BLaER1 treated with 17β-estradiol and CSF1 and Interleukin-3, amounts not matched to agents 10 nM and 100 nM (cell line): ENCODE measurements at regions not wholly inside any gene's neighbourhood (a gene's known extent, or its start where the extent isn't known, plus 50 kb on each side); places are given as distances from the start of the nearest gene placed in this dataset.

Experiments
- H3K27ac ChIP-seq, 11 experiments: shearing (Covaris generic); formaldehyde crosslinking; 2 replicates each; pipeline ENCODE4 v1.8.1; 2022
- H3K27me3 ChIP-seq, 11 experiments: shearing (Covaris generic); formaldehyde crosslinking; 2 replicates each; pipeline ENCODE4 v1.8.1; 2022
- H3K36me3 ChIP-seq, 11 experiments: shearing (Covaris generic); formaldehyde crosslinking; 2 replicates each; pipeline ENCODE4 v1.8.1; 2022
- H3K4me1 ChIP-seq, 10 experiments: shearing (Covaris generic); formaldehyde crosslinking; 2 replicates each; pipeline ENCODE4 v1.8.1; 2022
- H3K4me2 ChIP-seq, 11 experiments: shearing (Covaris generic); formaldehyde crosslinking; 2 replicates each; pipeline ENCODE4 v1.8.1; 2022
- H3K4me3 ChIP-seq, 10 experiments: shearing (Covaris generic); formaldehyde crosslinking; 2 replicates each; pipeline ENCODE4 v1.8.1; 2022
- H3K9ac ChIP-seq, 11 experiments: shearing (Covaris generic); formaldehyde crosslinking; 2 replicates each; pipeline ENCODE4 v1.8.1; 2022
- H3K9me3 ChIP-seq, 11 experiments: shearing (Covaris generic); formaldehyde crosslinking; replicated peaks in 1 of 11; 2 replicates each; pipeline ENCODE4 v1.8.1; 2022
- H4K20me1 ChIP-seq, 11 experiments: shearing (Covaris generic); formaldehyde crosslinking; 2 replicates each; pipeline ENCODE4 v1.8.1; 2022
- Cebpa-rat ChIP-seq, 11 experiments: shearing (Covaris generic); IDR thresholded peaks; 2 replicates each; pipeline ENCODE4 v1.8.1; 2022

GRCh38 chr5:91538179-91538578 lies 155.1 kb upstream of the ARRDC3 start:
- Histone ChIP-seq H4K20me1 (no peaks in the 10 kb centered on the region), H3K9ac (no peak overlapping the region), H3K4me2 (no peak overlapping the region), H3K4me1 (no peaks in the 10 kb centered on the region), H3K4me3 (no peak overlapping the region), H3K27me3 (no peaks in the 10 kb centered on the region), H3K9me3 (peaks cover 0 to 14% (median 0%) of the 10 kb centered on the region in 11 experiments; a peak in 5 of 22 replicates), H3K36me3 (no peaks in the 10 kb centered on the region), H3K27ac (no peak overlapping the region)
- TF ChIP-seq Cebpa-rat (IDR thresholded peaks at IDR 0.05): no peak

GRCh38 chr5:91535499-91535898 lies 152.4 kb upstream of the ARRDC3 start:
- H3K9me3 ChIP-seq: peaks cover 0 to 14% (median 0%) of the 10 kb centered on the region in 11 experiments; a peak in 5 of 22 replicates

GRCh38 chr5:91534332-91534731 lies 151.2 kb upstream of the ARRDC3 start:
- Histone ChIP-seq H3K4me3 (no peak overlapping the region), H3K9me3 (peaks cover 0 to 4% (median 0%) of the 10 kb centered on the region in 11 experiments; a peak in 2 of 22 replicates), H3K27ac (no peak overlapping the region), H3K4me2 (no peak overlapping the region), H3K4me1 (no peaks in the 10 kb centered on the region), H3K27me3 (no peaks in the 10 kb centered on the region), H3K36me3 (no peaks in the 10 kb centered on the region), H3K9ac (no peak overlapping the region), H4K20me1 (no peaks in the 10 kb centered on the region)
- TF ChIP-seq Cebpa-rat (IDR thresholded peaks at IDR 0.05): no peak

More at GRCh38 chr5:91535499-91535898, 152.4 kb upstream of the ARRDC3 start:
- no peak overlapping the region for H3K4me2 ChIP-seq
- no peaks in the 10 kb centered on the region for H4K20me1 ChIP-seq
- H3K36me3 ChIP-seq: no peaks in the 10 kb centered on the region
- no peak overlapping the region for H3K9ac ChIP-seq
- no peak overlapping the region for H3K4me3 ChIP-seq
- TF ChIP-seq Cebpa-rat (IDR thresholded peaks at IDR 0.05): no peak
- H3K4me1 ChIP-seq: no peaks in the 10 kb centered on the region
- H3K27ac ChIP-seq: no peak overlapping the region
- H3K27me3 ChIP-seq: no peaks in the 10 kb centered on the region

GRCh38 chr5:91532779-91533178 lies 149.7 kb upstream of the ARRDC3 start:
- H3K27me3 ChIP-seq: no peaks in the 10 kb centered on the region
- no peak for TF ChIP-seq Cebpa-rat (IDR thresholded peaks at IDR 0.05)

GRCh38 chr5:91532281-91532680 lies 149.2 kb upstream of the ARRDC3 start:
- H3K4me2 ChIP-seq: no peak overlapping the region
- H3K36me3 ChIP-seq: no peaks in the 10 kb centered on the region
- TF ChIP-seq Cebpa-rat (IDR thresholded peaks at IDR 0.05): no peak
- no peaks in the 10 kb centered on the region for H3K4me1 ChIP-seq
- H3K27me3 ChIP-seq: no peaks in the 10 kb centered on the region
- no peak overlapping the region for H3K9ac ChIP-seq
- no peak overlapping the region for H3K4me3 ChIP-seq
- peaks cover 0 to 3% (median 0%) of the 10 kb centered on the region in 11 experiments; a peak in 1 of 22 replicates for H3K9me3 ChIP-seq
- H4K20me1 ChIP-seq: no peaks in the 10 kb centered on the region
- H3K27ac ChIP-seq: no peak overlapping the region

More at GRCh38 chr5:91532779-91533178, 149.7 kb upstream of the ARRDC3 start:
- Histone ChIP-seq H4K20me1 (no peaks in the 10 kb centered on the region), H3K9me3 (peaks cover 0 to 3% (median 0%) of the 10 kb centered on the region in 11 experiments; a peak in 1 of 22 replicates), H3K4me3 (no peak overlapping the region), H3K9ac (no peak overlapping the region), H3K36me3 (no peaks in the 10 kb centered on the region), H3K4me2 (no peak overlapping the region), H3K4me1 (no peaks in the 10 kb centered on the region), H3K27ac (no peak overlapping the region)

GRCh38 chr5:91528831-91529230 lies 145.7 kb upstream of the ARRDC3 start:
- Histone ChIP-seq H3K9me3 (peaks cover 0 to 3% (median 0%) of the 10 kb centered on the region in 11 experiments; a peak in 1 of 22 replicates), H4K20me1 (no peaks in the 10 kb centered on the region), H3K36me3 (no peaks in the 10 kb centered on the region), H3K27ac (no peak overlapping the region), H3K4me3 (no peak overlapping the region), H3K4me2 (no peak overlapping the region), H3K9ac (no peak overlapping the region), H3K27me3 (no peaks in the 10 kb centered on the region), H3K4me1 (no peaks in the 10 kb centered on the region)
- TF ChIP-seq Cebpa-rat (IDR thresholded peaks at IDR 0.05): no peak

- H4K20me1 ChIP-seq: no peaks in the 10 kb centered on the region
- H3K4me1 ChIP-seq: no peaks in the 10 kb centered on the region
- H3K27me3 ChIP-seq: no peaks in the 10 kb centered on the region
- no peak overlapping the region for H3K9ac ChIP-seq
- H3K27ac ChIP-seq: no peak overlapping the region
- H3K9me3 ChIP-seq: no peaks in the 10 kb centered on the region
- H3K4me3 ChIP-seq: no peak overlapping the region
- no peak overlapping the region for H3K4me2 ChIP-seq
- TF ChIP-seq Cebpa-rat (IDR thresholded peaks at IDR 0.05): no peak
- H3K36me3 ChIP-seq: no peaks in the 10 kb centered on the region
Observed at GRCh38 chr5:91521785-91522184, 138.7 kb upstream of the ARRDC3 start.

GRCh38 chr5:91521334-91521733 lies 138.2 kb upstream of the ARRDC3 start:
- Histone ChIP-seq H3K4me1 (no peaks in the 10 kb centered on the region), H3K9me3 (no peaks in the 10 kb centered on the region), H3K27me3 (no peaks in the 10 kb centered on the region), H3K4me2 (no peak overlapping the region), H4K20me1 (no peaks in the 10 kb centered on the region), H3K36me3 (no peaks in the 10 kb centered on the region), H3K9ac (no peak overlapping the region), H3K27ac (no peak overlapping the region), H3K4me3 (no peak overlapping the region)
- no peak for TF ChIP-seq Cebpa-rat (IDR thresholded peaks at IDR 0.05)

- no peaks in the 10 kb centered on the region for H3K27me3 ChIP-seq
- no peak overlapping the region for H3K4me3 ChIP-seq
- no peak overlapping the region for H3K4me2 ChIP-seq
- no peaks in the 10 kb centered on the region for H3K4me1 ChIP-seq
- H3K27ac ChIP-seq: no peak overlapping the region
- H4K20me1 ChIP-seq: no peaks in the 10 kb centered on the region
- no peaks in the 10 kb centered on the region for H3K9me3 ChIP-seq
- no peaks in the 10 kb centered on the region for H3K36me3 ChIP-seq
- H3K9ac ChIP-seq: no peak overlapping the region
- TF ChIP-seq Cebpa-rat (IDR thresholded peaks at IDR 0.05): no peak
Observed at GRCh38 chr5:91514400-91514799, 131.3 kb upstream of the ARRDC3 start.

GRCh38 chr5:91503321-91503720 lies 120.2 kb upstream of the ARRDC3 start:
- no peak for TF ChIP-seq Cebpa-rat (IDR thresholded peaks at IDR 0.05)
- H3K9me3 ChIP-seq: no peaks in the 10 kb centered on the region
- no peak overlapping the region for H3K4me3 ChIP-seq
- H3K27me3 ChIP-seq: no peaks in the 10 kb centered on the region
- no peak overlapping the region for H3K9ac ChIP-seq
- H3K4me2 ChIP-seq: no peak overlapping the region
- H4K20me1 ChIP-seq: no peaks in the 10 kb centered on the region
- H3K4me1 ChIP-seq: no peaks in the 10 kb centered on the region
- H3K27ac ChIP-seq: no peak overlapping the region
- no peaks in the 10 kb centered on the region for H3K36me3 ChIP-seq
